DND-41 (cell line): ENCODE measurements at regions not wholly inside any gene's neighbourhood (a gene's known extent, or its start where the extent isn't known, plus 50 kb on each side); places are given as distances from the start of the nearest gene placed in this dataset.

ENCODE experiments used
- EZH2 ChIP-seq: IDR thresholded peaks from 3 replicates; pipeline ENCODE4 v1.6.1; 2012; ENCODE audit warnings: borderline replicate concordance, low read depth, mild to moderate bottlenecking, moderate library complexity, low read length, inconsistent platforms; ENCODE audit not compliant: severe bottlenecking
- TF ChIP-seq, protein P1 (sequence below): IDR thresholded peaks from 2 replicates; pipeline ENCODE4 v1.5.1; 2012; ENCODE audit warnings: borderline replicate concordance, low read length, moderate library complexity, mild to moderate bottlenecking; ENCODE audit not compliant: poor library complexity, severe bottlenecking; ENCODE audit errors: extremely low read depth

GRCh38 chr18:11488175-11488574 is 121.2 kb upstream of the SLC35G4 start:
- TF ChIP-seq, protein P1, sequence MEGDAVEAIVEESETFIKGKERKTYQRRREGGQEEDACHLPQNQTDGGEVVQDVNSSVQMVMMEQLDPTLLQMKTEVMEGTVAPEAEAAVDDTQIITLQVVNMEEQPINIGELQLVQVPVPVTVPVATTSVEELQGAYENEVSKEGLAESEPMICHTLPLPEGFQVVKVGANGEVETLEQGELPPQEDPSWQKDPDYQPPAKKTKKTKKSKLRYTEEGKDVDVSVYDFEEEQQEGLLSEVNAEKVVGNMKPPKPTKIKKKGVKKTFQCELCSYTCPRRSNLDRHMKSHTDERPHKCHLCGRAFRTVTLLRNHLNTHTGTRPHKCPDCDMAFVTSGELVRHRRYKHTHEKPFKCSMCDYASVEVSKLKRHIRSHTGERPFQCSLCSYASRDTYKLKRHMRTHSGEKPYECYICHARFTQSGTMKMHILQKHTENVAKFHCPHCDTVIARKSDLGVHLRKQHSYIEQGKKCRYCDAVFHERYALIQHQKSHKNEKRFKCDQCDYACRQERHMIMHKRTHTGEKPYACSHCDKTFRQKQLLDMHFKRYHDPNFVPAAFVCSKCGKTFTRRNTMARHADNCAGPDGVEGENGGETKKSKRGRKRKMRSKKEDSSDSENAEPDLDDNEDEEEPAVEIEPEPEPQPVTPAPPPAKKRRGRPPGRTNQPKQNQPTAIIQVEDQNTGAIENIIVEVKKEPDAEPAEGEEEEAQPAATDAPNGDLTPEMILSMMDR: no peak
- no peak for TF ChIP-seq EZH2
